ENCODE measurements at regions not wholly inside any gene's neighbourhood (a gene's known extent, or its start where the extent isn't known, plus 50 kb on each side); places are given as distances from the start of the nearest gene placed in this dataset.
A peak's percentile ranks its signal among the peaks of the same experiment; 100 is the strongest.
"Not testable (repeated sequence)": the region's sequence is repeated elsewhere in the genome, so short reads cannot be mapped to it uniquely, and the experiment has no call there.

GRCh38 chr20:29320216-29320949, 1937.1 kb upstream of the DEFB115 start:
- not testable (repeated sequence) for DNase-seq (ENCODE audit: low read depth)

- DNase-seq (ENCODE audit: low read depth) = not testable (repeated sequence)
These were observed 1933.6 kb upstream of the DEFB115 start for GRCh38 chr20:29323631-29324515.

GRCh38 chr20:29324516-29325303, 1932.8 kb upstream of the DEFB115 start:
- DNase-seq (ENCODE audit: low read depth) = not testable (repeated sequence)

GRCh38 chr20:29325304-29325640, 1932.2 kb upstream of the DEFB115 start:
- DNase-seq (ENCODE audit: low read depth) = no peak

- DNase-seq (ENCODE audit: low read depth) = not testable (repeated sequence)
These were observed 1931.7 kb upstream of the DEFB115 start for GRCh38 chr20:29325781-29326180.

GRCh38 chr20:29326376-29327070, 1930.9 kb upstream of the DEFB115 start:
- no peak for DNase-seq (ENCODE audit: low read depth)

GRCh38 chr20:29327600-29328420, 1929.7 kb upstream of the DEFB115 start:
- peak; percentile 12 for DNase-seq (ENCODE audit: low read depth)

- DNase-seq (ENCODE audit: low read depth) = not testable (repeated sequence)
These were observed 1926.9 kb upstream of the DEFB115 start for GRCh38 chr20:29330429-29331115.

GRCh38 chr20:29349836-29350235, 1907.6 kb upstream of the DEFB115 start:
- no peak for DNase-seq (ENCODE audit: low read depth)

- DNase-seq (ENCODE audit: low read depth) = not testable (repeated sequence)
These were observed 1881.5 kb upstream of the DEFB115 start for GRCh38 chr20:29375937-29376336.

- not testable (repeated sequence) for DNase-seq (ENCODE audit: low read depth)
These were observed 1864.6 kb upstream of the DEFB115 start for GRCh38 chr20:29392853-29393252.

- DNase-seq (ENCODE audit: low read depth) = no peak
These were observed 1849.3 kb upstream of the DEFB115 start for GRCh38 chr20:29408034-29408695.

- not testable (repeated sequence) for DNase-seq (ENCODE audit: low read depth)
These were observed 1848.8 kb upstream of the DEFB115 start for GRCh38 chr20:29408707-29409106.

- not testable (repeated sequence) for DNase-seq (ENCODE audit: low read depth)
These were observed 1848.2 kb upstream of the DEFB115 start for GRCh38 chr20:29409160-29409689.

GRCh38 chr20:29409833-29410805, 1847.3 kb upstream of the DEFB115 start:
- DNase-seq (ENCODE audit: low read depth) = no peak

GRCh38 chr20:29410806-29411457, 1846.5 kb upstream of the DEFB115 start:
- no peak for DNase-seq (ENCODE audit: low read depth)

- not testable (repeated sequence) for DNase-seq (ENCODE audit: low read depth)
These were observed 1846.0 kb upstream of the DEFB115 start for GRCh38 chr20:29411458-29411820.
